K562 (cell line): ENCODE measurements at regions not wholly inside any gene's neighbourhood (a gene's known extent, or its start where the extent isn't known, plus 50 kb on each side); places are given as distances from the start of the nearest gene placed in this dataset.

Experiments
- CHD1 ChIP-seq: fragments of 200-600 bp; sonication (generic); IDR thresholded peaks from one replicate; pipeline ENCODE4 v1.6.1; 2012; ENCODE audit warnings: mild to moderate bottlenecking, moderate library complexity, low read length, inconsistent platforms
- CLOCK ChIP-seq: fragments of 250-450 bp; sonication (Bioruptor Pico); IDR thresholded peaks from 2 replicates; pipeline ENCODE4 v1.4.0; 2020; ENCODE audit warnings: mild to moderate bottlenecking, moderate library complexity, borderline replicate concordance
- CTCF ChIP-seq, 3 experiments: IDR thresholded peaks in 2 of 3; conservative IDR thresholded peaks in 1 of 3; 2 replicates each; pipeline ENCODE4 v1.5.1; 2011 to 2012; ENCODE audit warnings: low read length in 3 of 3, mild to moderate bottlenecking in 3 of 3, control low read depth in 2 of 3, improper control_type of control experiment in 1 of 3, inconsistent platforms in 1 of 3, low read depth in 1 of 3, mixed read lengths in 1 of 3, moderate library complexity in 1 of 3; ENCODE audit not compliant: insufficient read depth in 2 of 3
- FOXO4 ChIP-seq: fragments of 450-650 bp; formaldehyde crosslinking; IDR thresholded peaks from 2 replicates; pipeline ENCODE4 v1.4.0; 2020; ENCODE audit warnings: mild to moderate bottlenecking, moderate library complexity
- GATAD2A ChIP-seq: fragments of 450-650 bp; IDR thresholded peaks from 2 replicates; pipeline ENCODE4 v1.6.1; 2017
- IFI16 ChIP-seq: fragments of 250-450 bp; sonication (Bioruptor Pico); IDR thresholded peaks from 2 replicates; pipeline ENCODE4 v2.1.2; 2022; ENCODE audit warnings: mild to moderate bottlenecking, inconsistent platforms
- LEF1 ChIP-seq: fragments of 450-650 bp; IDR thresholded peaks from 2 replicates; pipeline ENCODE4 v1.6.1; 2016; ENCODE audit warnings: mild to moderate bottlenecking
- NR2C2 ChIP-seq, 2 experiments: fragments of 200-800 bp in 1 of 2; sonication (Bioruptor generic) in 1 of 2; sonication (generic) in 1 of 2; formaldehyde crosslinking in 1 of 2; IDR thresholded peaks; 2 replicates each; pipeline versions ENCODE4 v1.6.1 to v1.8.0; 2016 to 2022; ENCODE audit warnings: mild to moderate bottlenecking in 1 of 2, missing compliant biosample characterization in 1 of 2, missing genetic modification characterization in 1 of 2, missing genetic modification reagents in 1 of 2
- POLR2A ChIP-seq: fragments of 450-650 bp; conservative IDR thresholded peaks from 2 replicates; pipeline ENCODE4 v1.6.1; 2016
- YY1 ChIP-seq, 3 experiments: IDR thresholded peaks; 2 replicates each; pipeline ENCODE4 v1.6.1; 2011; ENCODE audit warnings: low read length in 2 of 3, mild to moderate bottlenecking in 2 of 3, moderate library complexity in 2 of 3, borderline replicate concordance in 1 of 3, control low read depth in 1 of 3, low read depth in 1 of 3; ENCODE audit not compliant: insufficient read depth in 3 of 3, insufficient replicate concordance in 2 of 3, control insufficient read depth in 1 of 3, insufficient read length in 1 of 3; ENCODE audit errors: extremely low read depth in 1 of 3
- ZBTB40 ChIP-seq, 2 experiments: fragments of 450-650 bp in 1 of 2; sonication (generic) in 1 of 2; formaldehyde crosslinking in 1 of 2; IDR thresholded peaks; 2 replicates each; pipeline versions ENCODE4 v1.7.1 to v1.9.0; 2016 to 2022; ENCODE audit warnings: inconsistent platforms in 1 of 2, mild to moderate bottlenecking in 1 of 2, missing genetic modification reagents in 1 of 2
- ZNF143 ChIP-seq: sonication (generic); formaldehyde crosslinking; IDR thresholded peaks from 2 replicates; pipeline ENCODE4 v1.9.0; 2022; ENCODE audit warnings: mild to moderate bottlenecking, missing genetic modification reagents
- ZNF274 ChIP-seq: IDR thresholded peaks from 2 replicates; pipeline ENCODE4 v1.6.1; 2011; ENCODE audit warnings: low read depth, mild to moderate bottlenecking, low read length, moderate library complexity, borderline replicate concordance
- ZNF431 ChIP-seq: sonication (generic); formaldehyde crosslinking; IDR thresholded peaks from 2 replicates; pipeline ENCODE4 v1.8.0; 2022; ENCODE audit warnings: mild to moderate bottlenecking, missing genetic modification reagents

GRCh38 chr14:82113007-82113406, 579.4 kb upstream of the SEL1L start:
- no peak for TF ChIP-seq ZNF274
- TF ChIP-seq ZNF143 (CRISPR knock-in tag): no peak
- no peak for TF ChIP-seq ZNF431 (CRISPR knock-in tag)
- TF ChIP-seq FOXO4: no peak
- no peak for TF ChIP-seq CHD1
- no peak for TF ChIP-seq LEF1
- no peak for TF ChIP-seq CTCF (IDR thresholded peaks at IDR 0.05 in 2 of 3, conservative IDR thresholded peaks at IDR 0.05 in 1 of 3; ENCODE audit: insufficient read depth in 2 of 3, low read depth in 1 of 3, low read length in 3 of 3)
- no peak for TF ChIP-seq CLOCK (CRISPR knock-in tag)
- TF ChIP-seq YY1 (IDR thresholded peaks at IDR 0.05; ENCODE audit: borderline replicate concordance in 1 of 3, control insufficient read depth in 1 of 3, extremely low read depth in 1 of 3, insufficient read depth in 3 of 3, insufficient read length in 1 of 3, insufficient replicate concordance in 2 of 3, low read depth in 1 of 3, low read length in 2 of 3): no peak
- no peak for TF ChIP-seq GATAD2A
- no peak for TF ChIP-seq IFI16 (CRISPR knock-in tag)
- TF ChIP-seq POLR2A: no peak
- TF ChIP-seq NR2C2 (CRISPR knock-in tag; IDR thresholded peaks at IDR 0.05): no peak
- no peak for TF ChIP-seq NR2C2 (tag; IDR thresholded peaks at IDR 0.05)
- TF ChIP-seq ZBTB40 (IDR thresholded peaks at IDR 0.05): no peak
- TF ChIP-seq ZBTB40 (CRISPR knock-in tag; IDR thresholded peaks at IDR 0.05): no peak
